PC-9 (cell line): ENCODE measurements at regions not wholly inside any gene's neighbourhood (a gene's known extent, or its start where the extent isn't known, plus 50 kb on each side); places are given as distances from the start of the nearest gene placed in this dataset.
"Not testable (repeated sequence)": the region's sequence is repeated elsewhere in the genome, so short reads cannot be mapped to it uniquely, and the experiment has no call there.

Source experiments
- CTCF ChIP-seq: fragments of 200-600 bp; sonication (generic); conservative IDR thresholded peaks from 2 replicates; pipeline ENCODE4 v1.6.1; 2017; ENCODE audit warnings: mixed run types, antibody characterized with exemption, mild to moderate bottlenecking, moderate library complexity
- EZH2 ChIP-seq: fragments of 200-600 bp; sonication (generic); IDR thresholded peaks from 2 replicates; pipeline ENCODE4 v1.8.0; 2017; ENCODE audit warnings: antibody characterized with exemption, low read depth

GRCh38 chr11:29056487-29056886 lies 948.3 kb downstream of the METTL15 start:
- TF ChIP-seq CTCF, EZH2: not testable (repeated sequence)
